ENCODE measurements at regions not wholly inside any gene's neighbourhood (a gene's known extent, or its start where the extent isn't known, plus 50 kb on each side); places are given as distances from the start of the nearest gene placed in this dataset.
"Not testable (repeated sequence)": the region's sequence is repeated elsewhere in the genome, so short reads cannot be mapped to it uniquely, and the experiment has no call there.

- Histone ChIP-seq H3K4me1 (ENCODE audit: control insufficient read depth, insufficient read depth, low read length) (no peaks in the 10 kb centered on the region), H3K4me3 (ENCODE audit: low read depth, low read length) (no peak overlapping the region), H3K9ac (ENCODE audit: low read depth, low read length) (no peak overlapping the region), H3K27ac (ENCODE audit: low read depth, low read length) (no peak overlapping the region), H3K9me3 (ENCODE audit: control insufficient read depth, insufficient read depth, low read length) (peaks cover 6% of the 10 kb centered on the region), H3K36me3 (ENCODE audit: control insufficient read depth, insufficient read depth, low read length) (no peaks in the 10 kb centered on the region), H3K27me3 (ENCODE audit: control insufficient read depth, insufficient read depth, low read length) (no peaks in the 10 kb centered on the region)
These were observed 147.5 kb upstream of the FUNDC1 start for GRCh38 chrX:44690129-44690528.

DNA sequence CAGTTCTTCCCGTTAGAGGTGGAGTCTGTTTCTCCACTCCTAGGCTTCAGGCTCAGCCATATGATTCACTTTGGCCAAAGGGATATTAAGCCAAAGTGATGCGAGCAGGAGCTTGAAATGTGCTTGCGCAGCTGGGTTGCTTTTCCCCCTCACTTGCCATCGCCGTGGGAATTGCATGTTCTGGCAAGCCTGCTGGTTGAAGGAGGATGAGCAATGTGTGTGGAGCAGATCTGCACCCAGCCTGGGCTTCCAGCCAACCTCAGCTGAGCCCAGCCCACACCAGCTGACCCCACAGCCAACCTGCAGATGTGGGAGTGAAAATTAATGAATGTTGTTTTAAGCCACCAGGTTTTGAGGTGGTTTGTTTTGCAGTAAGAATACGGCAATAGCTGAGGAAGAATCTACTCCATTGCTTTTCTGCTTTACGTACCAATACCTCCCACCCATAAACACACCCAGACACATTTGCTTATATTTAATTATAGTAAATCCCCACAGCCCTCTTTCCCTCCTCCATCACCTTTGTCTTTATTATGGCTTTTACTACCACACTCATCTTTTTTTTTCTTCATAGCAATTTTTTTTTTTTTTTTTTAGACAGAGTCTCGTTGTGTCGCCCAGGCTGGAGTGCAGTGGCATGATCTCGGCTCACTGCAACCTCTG is 132.8 kb upstream of the FUNDC1 start:
- Histone ChIP-seq H3K4me3 (ENCODE audit: low read depth, low read length) (no peak overlapping the region), H3K4me1 (ENCODE audit: control insufficient read depth, insufficient read depth, low read length) (no peaks in the 10 kb centered on the region), H3K27ac (ENCODE audit: low read depth, low read length) (no peak overlapping the region), H3K27me3 (ENCODE audit: control insufficient read depth, insufficient read depth, low read length) (no peaks in the 10 kb centered on the region), H3K9me3 (ENCODE audit: control insufficient read depth, insufficient read depth, low read length) (no peaks in the 10 kb centered on the region; the same call in 1 of the 2 replicates), H3K9ac (ENCODE audit: low read depth, low read length) (no peak overlapping the region), H3K36me3 (ENCODE audit: control insufficient read depth, insufficient read depth, low read length) (no peaks in the 10 kb centered on the region)

- Histone ChIP-seq H3K27ac (ENCODE audit: low read depth, low read length) (no peak overlapping the region), H3K9ac (ENCODE audit: low read depth, low read length) (no peak overlapping the region), H3K27me3 (ENCODE audit: control insufficient read depth, insufficient read depth, low read length) (no peaks in the 10 kb centered on the region), H3K36me3 (ENCODE audit: control insufficient read depth, insufficient read depth, low read length) (no peaks in the 10 kb centered on the region), H3K4me1 (ENCODE audit: control insufficient read depth, insufficient read depth, low read length) (no peaks in the 10 kb centered on the region), H3K4me3 (ENCODE audit: low read depth, low read length) (no peak overlapping the region), H3K9me3 (ENCODE audit: control insufficient read depth, insufficient read depth, low read length) (no peaks in the 10 kb centered on the region; the same call in 1 of the 2 replicates)
These were observed 132.2 kb upstream of the FUNDC1 start for GRCh38 chrX:44674906-44675305.

DNA sequence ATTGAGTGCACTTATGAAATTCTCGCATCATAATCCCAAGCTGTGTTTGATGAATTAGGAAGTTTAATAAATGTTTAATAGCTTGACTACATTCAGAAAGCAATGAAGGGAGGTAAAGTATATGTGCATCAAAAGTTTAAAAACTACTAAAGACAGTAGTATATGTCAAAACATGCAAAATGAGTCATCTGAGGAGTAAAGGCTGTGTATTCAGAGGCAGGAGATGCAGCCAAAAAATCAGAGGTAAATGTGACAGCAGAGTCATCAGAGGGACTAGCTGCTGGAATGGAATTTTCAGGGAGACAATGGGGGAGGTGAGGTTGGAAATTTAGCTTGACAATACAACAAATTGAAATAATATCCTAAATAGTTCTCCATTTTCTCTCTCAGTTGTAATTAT is 127.0 kb upstream of the FUNDC1 start:
- H3K4me1 ChIP-seq (ENCODE audit: control insufficient read depth, insufficient read depth, low read length): no peaks in the 10 kb centered on the region
- no peak overlapping the region for H3K4me3 ChIP-seq (ENCODE audit: low read depth, low read length)
- no peaks in the 10 kb centered on the region for H3K27me3 ChIP-seq (ENCODE audit: control insufficient read depth, insufficient read depth, low read length)
- H3K36me3 ChIP-seq (ENCODE audit: control insufficient read depth, insufficient read depth, low read length): no peaks in the 10 kb centered on the region
- H3K27ac ChIP-seq (ENCODE audit: low read depth, low read length): no peak overlapping the region
- peaks cover 14% of the 10 kb centered on the region; the same call in 1 of the 2 replicates for H3K9me3 ChIP-seq (ENCODE audit: control insufficient read depth, insufficient read depth, low read length)
- no peak overlapping the region for H3K9ac ChIP-seq (ENCODE audit: low read depth, low read length)

GRCh38 chrX:44667771-44668170 is 125.1 kb upstream of the FUNDC1 start:
- no peaks in the 10 kb centered on the region for H3K4me1 ChIP-seq (ENCODE audit: control insufficient read depth, insufficient read depth, low read length)
- no peak overlapping the region for H3K4me3 ChIP-seq (ENCODE audit: low read depth, low read length)
- no peaks in the 10 kb centered on the region for H3K36me3 ChIP-seq (ENCODE audit: control insufficient read depth, insufficient read depth, low read length)
- H3K9me3 ChIP-seq (ENCODE audit: control insufficient read depth, insufficient read depth, low read length): peaks cover 19% of the 10 kb centered on the region; the same call in 1 of the 2 replicates
- H3K27ac ChIP-seq (ENCODE audit: low read depth, low read length): no peak overlapping the region
- no peak overlapping the region for H3K9ac ChIP-seq (ENCODE audit: low read depth, low read length)
- no peaks in the 10 kb centered on the region for H3K27me3 ChIP-seq (ENCODE audit: control insufficient read depth, insufficient read depth, low read length)

DNA sequence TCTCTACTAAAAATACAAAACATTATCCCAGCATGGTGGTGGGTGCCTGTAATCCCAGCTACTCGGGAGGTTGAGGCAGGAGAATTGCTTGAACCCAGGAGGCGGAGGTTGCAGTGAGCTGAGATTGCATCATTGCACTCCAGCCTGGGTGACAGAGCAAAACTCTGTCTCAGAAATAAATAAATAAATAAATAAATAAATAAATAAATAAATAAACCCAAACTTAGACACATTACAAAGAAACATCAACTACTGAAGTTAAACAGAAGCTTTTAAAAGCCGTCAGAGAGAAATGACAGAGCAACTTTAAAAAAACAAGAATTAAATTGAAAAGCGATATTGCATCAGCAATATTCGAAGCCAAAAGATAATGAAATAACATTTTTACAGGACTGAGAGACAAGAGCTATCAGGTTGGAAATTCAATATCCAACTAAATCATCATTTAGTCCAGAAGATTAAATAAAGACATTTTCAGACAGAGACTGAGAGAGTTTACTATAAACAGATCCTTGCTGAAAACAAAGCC is 115.1 kb upstream of the FUNDC1 start:
- H3K9me3 ChIP-seq (ENCODE audit: control insufficient read depth, insufficient read depth, low read length); H3K27me3 ChIP-seq (ENCODE audit: control insufficient read depth, insufficient read depth, low read length); H3K4me3 ChIP-seq (ENCODE audit: low read depth, low read length); H3K36me3 ChIP-seq (ENCODE audit: control insufficient read depth, insufficient read depth, low read length); H3K27ac ChIP-seq (ENCODE audit: low read depth, low read length); H3K9ac ChIP-seq (ENCODE audit: low read depth, low read length); H3K4me1 ChIP-seq (ENCODE audit: control insufficient read depth, insufficient read depth, low read length): not testable (repeated sequence)

DNA sequence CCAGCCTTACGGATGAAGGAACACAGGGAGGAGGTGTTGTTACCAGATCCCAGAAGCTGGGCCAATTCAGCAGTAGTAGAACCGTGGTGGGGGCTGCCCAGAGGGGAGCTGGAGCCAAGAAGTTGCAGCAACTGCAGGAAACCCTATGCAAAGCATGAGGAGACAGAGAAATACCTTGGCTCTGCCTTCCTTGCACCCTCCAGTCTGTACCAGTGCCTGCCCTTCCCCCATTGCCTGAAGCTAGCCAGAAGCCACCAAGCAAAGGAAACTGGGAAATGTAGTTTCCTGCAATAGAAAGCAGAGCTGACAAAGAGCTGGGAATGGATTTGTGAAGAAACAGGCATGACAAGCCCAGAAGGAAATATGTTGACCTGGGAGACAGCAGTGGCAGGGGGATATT is 108.7 kb upstream of the FUNDC1 start:
- Histone ChIP-seq H3K4me1 (ENCODE audit: control insufficient read depth, insufficient read depth, low read length) (no peaks in the 10 kb centered on the region), H3K27me3 (ENCODE audit: control insufficient read depth, insufficient read depth, low read length) (no peaks in the 10 kb centered on the region), H3K27ac (ENCODE audit: low read depth, low read length) (no peak overlapping the region), H3K9me3 (ENCODE audit: control insufficient read depth, insufficient read depth, low read length) (peaks cover 22% of the 10 kb centered on the region), H3K4me3 (ENCODE audit: low read depth, low read length) (no peak overlapping the region), H3K9ac (ENCODE audit: low read depth, low read length) (no peak overlapping the region), H3K36me3 (ENCODE audit: control insufficient read depth, insufficient read depth, low read length) (no peaks in the 10 kb centered on the region)

DNA sequence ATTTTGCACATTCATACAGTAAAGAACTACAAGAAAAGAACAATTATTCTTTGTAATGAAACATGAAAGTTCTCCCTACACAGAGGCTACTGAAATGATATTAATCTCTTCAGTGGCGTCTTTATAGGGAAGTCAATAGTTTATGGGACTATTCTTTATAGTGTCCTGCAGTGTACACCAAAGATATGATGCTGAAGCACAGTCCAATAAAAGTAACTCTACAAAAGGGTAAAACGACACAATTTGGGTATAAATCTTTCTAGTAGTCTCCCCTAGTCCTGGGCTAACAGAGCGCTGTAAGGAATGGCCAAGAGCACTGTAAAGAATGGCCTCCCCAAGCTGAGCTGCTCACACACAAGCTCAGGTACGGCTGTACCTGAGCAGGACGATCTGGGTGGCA is 101.1 kb upstream of the FUNDC1 start:
- Histone ChIP-seq H3K36me3 (ENCODE audit: control insufficient read depth, insufficient read depth, low read length) (no peaks in the 10 kb centered on the region), H3K4me1 (ENCODE audit: control insufficient read depth, insufficient read depth, low read length) (no peaks in the 10 kb centered on the region), H3K4me3 (ENCODE audit: low read depth, low read length) (no peak overlapping the region), H3K9ac (ENCODE audit: low read depth, low read length) (no peak overlapping the region), H3K27ac (ENCODE audit: low read depth, low read length) (no peak overlapping the region), H3K9me3 (ENCODE audit: control insufficient read depth, insufficient read depth, low read length) (peaks cover 26% of the 10 kb centered on the region), H3K27me3 (ENCODE audit: control insufficient read depth, insufficient read depth, low read length) (no peaks in the 10 kb centered on the region)

DNA sequence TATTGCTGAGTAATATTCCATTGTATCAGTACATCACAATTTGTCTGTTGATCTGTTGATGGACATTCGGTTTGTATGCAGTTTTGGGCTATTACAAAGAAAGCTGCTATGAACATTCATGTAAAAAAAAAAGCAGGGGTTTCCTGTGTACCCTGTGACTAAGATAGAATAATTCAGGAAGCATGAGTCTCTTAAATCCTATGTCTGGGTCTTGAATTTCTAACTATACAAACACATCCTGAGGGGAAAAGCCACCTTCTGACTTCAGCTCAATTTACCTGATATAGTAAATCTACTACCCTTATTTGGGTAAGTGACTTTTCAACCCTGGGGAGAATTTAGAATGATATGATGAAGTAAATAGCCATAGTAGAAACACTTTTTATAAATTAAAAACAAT is 94.6 kb upstream of the FUNDC1 start:
- H3K36me3 ChIP-seq (ENCODE audit: control insufficient read depth, insufficient read depth, low read length): no peaks in the 10 kb centered on the region
- H3K27ac ChIP-seq (ENCODE audit: low read depth, low read length): no peak overlapping the region
- no peaks in the 10 kb centered on the region for H3K4me1 ChIP-seq (ENCODE audit: control insufficient read depth, insufficient read depth, low read length)
- peaks cover 27% of the 10 kb centered on the region for H3K9me3 ChIP-seq (ENCODE audit: control insufficient read depth, insufficient read depth, low read length)
- H3K9ac ChIP-seq (ENCODE audit: low read depth, low read length): no peak overlapping the region
- no peaks in the 10 kb centered on the region for H3K27me3 ChIP-seq (ENCODE audit: control insufficient read depth, insufficient read depth, low read length)
- no peak overlapping the region for H3K4me3 ChIP-seq (ENCODE audit: low read depth, low read length)

DNA sequence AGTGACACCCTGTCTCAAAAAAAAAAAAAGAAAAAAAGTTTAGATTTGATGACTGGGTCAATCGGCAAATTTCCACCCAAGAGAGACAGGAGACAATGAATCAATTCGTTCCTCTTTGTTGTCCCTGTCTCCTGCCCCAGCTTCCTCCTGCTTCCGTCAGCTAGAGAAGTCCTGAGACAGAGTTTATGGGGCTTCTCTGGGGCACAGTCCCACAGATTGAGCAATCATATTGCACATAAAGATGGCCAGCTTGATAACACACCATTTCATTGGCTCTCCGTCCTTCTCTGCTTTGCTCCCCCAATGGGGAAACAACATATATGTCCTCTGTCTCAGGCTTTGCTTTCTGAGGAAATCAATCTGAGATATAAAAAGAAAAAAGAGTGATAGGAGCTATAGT is 78.4 kb upstream of the FUNDC1 start:
- no peak overlapping the region for H3K27ac ChIP-seq (ENCODE audit: low read depth, low read length)
- H3K4me3 ChIP-seq (ENCODE audit: low read depth, low read length): no peak overlapping the region
- H3K4me1 ChIP-seq (ENCODE audit: control insufficient read depth, insufficient read depth, low read length): no peaks in the 10 kb centered on the region
- no peaks in the 10 kb centered on the region for H3K27me3 ChIP-seq (ENCODE audit: control insufficient read depth, insufficient read depth, low read length)
- peaks cover 6% of the 10 kb centered on the region; the same call in 1 of the 2 replicates for H3K9me3 ChIP-seq (ENCODE audit: control insufficient read depth, insufficient read depth, low read length)
- no peaks in the 10 kb centered on the region for H3K36me3 ChIP-seq (ENCODE audit: control insufficient read depth, insufficient read depth, low read length)
- no peak overlapping the region for H3K9ac ChIP-seq (ENCODE audit: low read depth, low read length)

GRCh38 chrX:44619039-44619438 is 76.4 kb upstream of the FUNDC1 start:
- H3K27ac ChIP-seq (ENCODE audit: low read depth, low read length): no peak overlapping the region
- no peak overlapping the region for H3K4me3 ChIP-seq (ENCODE audit: low read depth, low read length)
- H3K9ac ChIP-seq (ENCODE audit: low read depth, low read length): no peak overlapping the region
- H3K9me3 ChIP-seq (ENCODE audit: control insufficient read depth, insufficient read depth, low read length): peaks cover 6% of the 10 kb centered on the region; the same call in 1 of the 2 replicates
- H3K27me3 ChIP-seq (ENCODE audit: control insufficient read depth, insufficient read depth, low read length): no peaks in the 10 kb centered on the region
- H3K4me1 ChIP-seq (ENCODE audit: control insufficient read depth, insufficient read depth, low read length): no peaks in the 10 kb centered on the region
- no peaks in the 10 kb centered on the region for H3K36me3 ChIP-seq (ENCODE audit: control insufficient read depth, insufficient read depth, low read length)
